ENCODE measurements at regions not wholly inside any gene's neighbourhood (a gene's known extent, or its start where the extent isn't known, plus 50 kb on each side); places are given as distances from the start of the nearest gene placed in this dataset.

- TF ChIP-seq, protein P1, sequence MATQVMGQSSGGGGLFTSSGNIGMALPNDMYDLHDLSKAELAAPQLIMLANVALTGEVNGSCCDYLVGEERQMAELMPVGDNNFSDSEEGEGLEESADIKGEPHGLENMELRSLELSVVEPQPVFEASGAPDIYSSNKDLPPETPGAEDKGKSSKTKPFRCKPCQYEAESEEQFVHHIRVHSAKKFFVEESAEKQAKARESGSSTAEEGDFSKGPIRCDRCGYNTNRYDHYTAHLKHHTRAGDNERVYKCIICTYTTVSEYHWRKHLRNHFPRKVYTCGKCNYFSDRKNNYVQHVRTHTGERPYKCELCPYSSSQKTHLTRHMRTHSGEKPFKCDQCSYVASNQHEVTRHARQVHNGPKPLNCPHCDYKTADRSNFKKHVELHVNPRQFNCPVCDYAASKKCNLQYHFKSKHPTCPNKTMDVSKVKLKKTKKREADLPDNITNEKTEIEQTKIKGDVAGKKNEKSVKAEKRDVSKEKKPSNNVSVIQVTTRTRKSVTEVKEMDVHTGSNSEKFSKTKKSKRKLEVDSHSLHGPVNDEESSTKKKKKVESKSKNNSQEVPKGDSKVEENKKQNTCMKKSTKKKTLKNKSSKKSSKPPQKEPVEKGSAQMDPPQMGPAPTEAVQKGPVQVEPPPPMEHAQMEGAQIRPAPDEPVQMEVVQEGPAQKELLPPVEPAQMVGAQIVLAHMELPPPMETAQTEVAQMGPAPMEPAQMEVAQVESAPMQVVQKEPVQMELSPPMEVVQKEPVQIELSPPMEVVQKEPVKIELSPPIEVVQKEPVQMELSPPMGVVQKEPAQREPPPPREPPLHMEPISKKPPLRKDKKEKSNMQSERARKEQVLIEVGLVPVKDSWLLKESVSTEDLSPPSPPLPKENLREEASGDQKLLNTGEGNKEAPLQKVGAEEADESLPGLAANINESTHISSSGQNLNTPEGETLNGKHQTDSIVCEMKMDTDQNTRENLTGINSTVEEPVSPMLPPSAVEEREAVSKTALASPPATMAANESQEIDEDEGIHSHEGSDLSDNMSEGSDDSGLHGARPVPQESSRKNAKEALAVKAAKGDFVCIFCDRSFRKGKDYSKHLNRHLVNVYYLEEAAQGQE (IDR thresholded peaks at IDR 0.05) = no peak
- no peak for TF ChIP-seq FOSL2 (IDR thresholded peaks at IDR 0.05)
- no peak for TF ChIP-seq FOSL2 (CRISPR knock-in tag; IDR thresholded peaks at IDR 0.05)
- TF ChIP-seq, protein P2, sequence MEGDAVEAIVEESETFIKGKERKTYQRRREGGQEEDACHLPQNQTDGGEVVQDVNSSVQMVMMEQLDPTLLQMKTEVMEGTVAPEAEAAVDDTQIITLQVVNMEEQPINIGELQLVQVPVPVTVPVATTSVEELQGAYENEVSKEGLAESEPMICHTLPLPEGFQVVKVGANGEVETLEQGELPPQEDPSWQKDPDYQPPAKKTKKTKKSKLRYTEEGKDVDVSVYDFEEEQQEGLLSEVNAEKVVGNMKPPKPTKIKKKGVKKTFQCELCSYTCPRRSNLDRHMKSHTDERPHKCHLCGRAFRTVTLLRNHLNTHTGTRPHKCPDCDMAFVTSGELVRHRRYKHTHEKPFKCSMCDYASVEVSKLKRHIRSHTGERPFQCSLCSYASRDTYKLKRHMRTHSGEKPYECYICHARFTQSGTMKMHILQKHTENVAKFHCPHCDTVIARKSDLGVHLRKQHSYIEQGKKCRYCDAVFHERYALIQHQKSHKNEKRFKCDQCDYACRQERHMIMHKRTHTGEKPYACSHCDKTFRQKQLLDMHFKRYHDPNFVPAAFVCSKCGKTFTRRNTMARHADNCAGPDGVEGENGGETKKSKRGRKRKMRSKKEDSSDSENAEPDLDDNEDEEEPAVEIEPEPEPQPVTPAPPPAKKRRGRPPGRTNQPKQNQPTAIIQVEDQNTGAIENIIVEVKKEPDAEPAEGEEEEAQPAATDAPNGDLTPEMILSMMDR (IDR thresholded peaks at IDR 0.05) = no peak
- TF ChIP-seq EP300 (IDR thresholded peaks at IDR 0.05) = no peak
- no peak for TF ChIP-seq POLR2A (IDR thresholded peaks at IDR 0.05; ENCODE audit: low read length)
Observed at GRCh38 chr11:25565846-25566245, 766.1 kb upstream of the ANO3 start.

Measured in A549 (cell line).